OCI-LY1 (cell line): ENCODE measurements at regions not wholly inside any gene's neighbourhood (a gene's known extent, or its start where the extent isn't known, plus 50 kb on each side); places are given as distances from the start of the nearest gene placed in this dataset.

Source experiments
- EZH2 ChIP-seq: fragments of 200-600 bp; sonication (generic), shearing (Covaris generic); IDR thresholded peaks from 2 replicates; pipeline ENCODE4 v1.8.0; 2017; ENCODE audit warnings: borderline replicate concordance, mixed run types, mild to moderate bottlenecking, antibody characterized with exemption, low read length, moderate library complexity, mixed read lengths
- TF ChIP-seq, protein P1 (sequence below): fragments of 200-600 bp; sonication (generic), shearing (Covaris generic); IDR thresholded peaks from 2 replicates; pipeline ENCODE4 v1.5.1; 2017; ENCODE audit warnings: mild to moderate bottlenecking, antibody characterized with exemption, low read length, moderate library complexity, mixed read lengths

DNA sequence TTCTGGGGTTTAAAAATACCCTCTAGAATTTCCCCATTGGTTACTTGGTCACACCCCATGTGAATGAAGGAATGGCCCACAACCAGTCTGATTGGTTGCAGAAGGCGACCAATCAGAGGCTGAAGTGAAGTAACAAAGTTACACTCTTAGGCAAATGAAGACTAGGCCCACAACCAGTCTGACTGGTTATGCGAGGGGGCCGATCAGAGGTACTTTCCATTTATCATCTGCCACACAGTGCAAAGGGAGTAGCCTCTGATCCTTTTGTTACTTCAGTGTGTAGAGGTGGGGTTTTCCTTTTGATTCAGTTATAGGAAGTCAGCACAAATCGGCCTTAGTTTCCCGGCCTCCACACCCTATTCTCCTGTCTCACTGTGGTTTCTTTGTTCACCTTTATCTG is 61.2 kb upstream of the SGK1 start:
- TF ChIP-seq, protein P1, sequence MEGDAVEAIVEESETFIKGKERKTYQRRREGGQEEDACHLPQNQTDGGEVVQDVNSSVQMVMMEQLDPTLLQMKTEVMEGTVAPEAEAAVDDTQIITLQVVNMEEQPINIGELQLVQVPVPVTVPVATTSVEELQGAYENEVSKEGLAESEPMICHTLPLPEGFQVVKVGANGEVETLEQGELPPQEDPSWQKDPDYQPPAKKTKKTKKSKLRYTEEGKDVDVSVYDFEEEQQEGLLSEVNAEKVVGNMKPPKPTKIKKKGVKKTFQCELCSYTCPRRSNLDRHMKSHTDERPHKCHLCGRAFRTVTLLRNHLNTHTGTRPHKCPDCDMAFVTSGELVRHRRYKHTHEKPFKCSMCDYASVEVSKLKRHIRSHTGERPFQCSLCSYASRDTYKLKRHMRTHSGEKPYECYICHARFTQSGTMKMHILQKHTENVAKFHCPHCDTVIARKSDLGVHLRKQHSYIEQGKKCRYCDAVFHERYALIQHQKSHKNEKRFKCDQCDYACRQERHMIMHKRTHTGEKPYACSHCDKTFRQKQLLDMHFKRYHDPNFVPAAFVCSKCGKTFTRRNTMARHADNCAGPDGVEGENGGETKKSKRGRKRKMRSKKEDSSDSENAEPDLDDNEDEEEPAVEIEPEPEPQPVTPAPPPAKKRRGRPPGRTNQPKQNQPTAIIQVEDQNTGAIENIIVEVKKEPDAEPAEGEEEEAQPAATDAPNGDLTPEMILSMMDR = no peak
- TF ChIP-seq EZH2 = no peak
